Esophagus muscularis mucosa (tissue), 4 donors: ENCODE measurements at regions not wholly inside any gene's neighbourhood (a gene's known extent, or its start where the extent isn't known, plus 50 kb on each side); places are given as distances from the start of the nearest gene placed in this dataset.

Experiments used
- DNase-seq: peaks from one replicate; pipeline ENCODE4 v3.0.0-alpha.2; 2017; ENCODE audit errors: extremely low spot score
- H3K27ac ChIP-seq, 4 donors: fragments of 200-600 bp; sonication (generic); replicated peaks in 1 of 4; 1 replicate in 3 of 4; 2 replicates in 1 of 4; pipeline ENCODE4 v1.5.1; 2016 to 2019; ENCODE audit warnings: mild to moderate bottlenecking in 1 of 4
- H3K27me3 ChIP-seq, 4 donors: fragments of 200-600 bp; sonication (generic); one replicate each; pipeline versions ENCODE4 v1.5.1 to v1.6.0; 2016 to 2019
- H3K36me3 ChIP-seq, 4 donors: fragments of 200-600 bp; sonication (generic); one replicate each; pipeline ENCODE4 v1.5.1; 2016 to 2019
- H3K4me1 ChIP-seq, 4 donors: fragments of 200-600 bp; sonication (generic); one replicate each; pipeline ENCODE4 v1.5.1; 2016 to 2019
- H3K4me3 ChIP-seq, 4 donors: fragments of 200-600 bp; sonication (generic); 1 replicate in 2 of 4; 2 replicates in 2 of 4; pipeline ENCODE4 v1.5.1; 2016 to 2019; ENCODE audit warnings: mild to moderate bottlenecking in 4 of 4, moderate library complexity in 1 of 4
- H3K9me3 ChIP-seq, 4 donors: fragments of 200-600 bp; sonication (generic); 1 replicate in 3 of 4; 2 replicates in 1 of 4; pipeline ENCODE4 v1.5.1; 2016 to 2019
- EP300 ChIP-seq: sonication (generic); formaldehyde crosslinking; IDR thresholded peaks from one replicate; pipeline ENCODE4 v1.6.1; 2017; ENCODE audit warnings: antibody characterized with exemption
- POLR2A ChIP-seq: fragments of 450-650 bp; IDR thresholded peaks from one replicate; pipeline ENCODE4 v1.6.1; 2017; ENCODE audit warnings: antibody characterized with exemption, moderate library complexity, mild to moderate bottlenecking, low read depth
- POLR2AphosphoS5 ChIP-seq, 2 donors: sonication (generic); formaldehyde crosslinking; IDR thresholded peaks; one replicate each; pipeline ENCODE4 v1.6.1; 2017; ENCODE audit warnings: antibody characterized with exemption in 2 of 2
- WGBS: methylation state at CpG from one replicate; pipeline ENCODE4 v1.1.5; 2018; 5-methylcytosine and 5-hydroxymethylcytosine counted together
- intact Hi-C: fragments of 100-400 bp; cut with DNase I; formaldehyde crosslinking; loops from one replicate; pipeline ENCODE4 v1.15.1; 2023
- TF ChIP-seq, protein P1 (sequence below), 3 experiments: fragments of 200-600 bp in 2 of 3; fragments of 450-650 bp in 1 of 3; sonication (generic) in 2 of 3; IDR thresholded peaks; one replicate each; pipeline ENCODE4 v1.5.1; 2017 to 2019; ENCODE audit warnings: antibody characterized with exemption in 3 of 3, mild to moderate bottlenecking in 2 of 3, moderate library complexity in 1 of 3

DNA sequence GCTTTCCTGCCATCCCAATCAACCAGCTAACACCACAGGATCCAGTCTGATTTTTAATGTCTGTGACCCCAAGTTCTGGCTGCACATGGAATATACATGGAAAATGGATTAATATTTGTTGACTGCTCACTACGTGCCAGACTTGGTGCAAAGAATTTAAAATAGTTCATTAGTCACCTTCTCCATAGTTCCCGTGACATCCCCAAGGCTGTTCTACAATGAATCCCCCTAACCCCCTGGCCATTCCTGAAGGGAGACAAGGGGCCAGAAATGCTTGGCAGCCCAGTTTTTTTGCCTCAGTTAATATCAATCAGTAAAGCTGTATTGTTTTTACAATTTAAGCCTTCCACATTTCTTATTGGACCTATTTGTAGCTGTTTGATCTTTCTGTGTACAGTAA is 71.0 kb upstream of the ST3GAL5 start:
- peak; percentile 29 for DNase-seq
- TF ChIP-seq POLR2AphosphoS5 (IDR thresholded peaks at IDR 0.05) = no peak
- TF ChIP-seq POLR2A = no peak
- TF ChIP-seq, protein P1, sequence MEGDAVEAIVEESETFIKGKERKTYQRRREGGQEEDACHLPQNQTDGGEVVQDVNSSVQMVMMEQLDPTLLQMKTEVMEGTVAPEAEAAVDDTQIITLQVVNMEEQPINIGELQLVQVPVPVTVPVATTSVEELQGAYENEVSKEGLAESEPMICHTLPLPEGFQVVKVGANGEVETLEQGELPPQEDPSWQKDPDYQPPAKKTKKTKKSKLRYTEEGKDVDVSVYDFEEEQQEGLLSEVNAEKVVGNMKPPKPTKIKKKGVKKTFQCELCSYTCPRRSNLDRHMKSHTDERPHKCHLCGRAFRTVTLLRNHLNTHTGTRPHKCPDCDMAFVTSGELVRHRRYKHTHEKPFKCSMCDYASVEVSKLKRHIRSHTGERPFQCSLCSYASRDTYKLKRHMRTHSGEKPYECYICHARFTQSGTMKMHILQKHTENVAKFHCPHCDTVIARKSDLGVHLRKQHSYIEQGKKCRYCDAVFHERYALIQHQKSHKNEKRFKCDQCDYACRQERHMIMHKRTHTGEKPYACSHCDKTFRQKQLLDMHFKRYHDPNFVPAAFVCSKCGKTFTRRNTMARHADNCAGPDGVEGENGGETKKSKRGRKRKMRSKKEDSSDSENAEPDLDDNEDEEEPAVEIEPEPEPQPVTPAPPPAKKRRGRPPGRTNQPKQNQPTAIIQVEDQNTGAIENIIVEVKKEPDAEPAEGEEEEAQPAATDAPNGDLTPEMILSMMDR (IDR thresholded peaks at IDR 0.05) = no peak
- no peak for TF ChIP-seq EP300
- peaks cover 0 to 3% (median 1%) of the 10 kb centered on the region in 4 donors for H3K4me1 ChIP-seq
- H3K27ac ChIP-seq = no peak overlapping the region
- 55% methylated on average over 2 of the region's 2 CpGs for WGBS
- no peaks in the 10 kb centered on the region for H3K36me3 ChIP-seq
- no peak overlapping the region for H3K4me3 ChIP-seq
- intact Hi-C loops = no loop called here
- H3K27me3 ChIP-seq = no peaks in the 10 kb centered on the region
- no peaks in the 10 kb centered on the region for H3K9me3 ChIP-seq

DNA sequence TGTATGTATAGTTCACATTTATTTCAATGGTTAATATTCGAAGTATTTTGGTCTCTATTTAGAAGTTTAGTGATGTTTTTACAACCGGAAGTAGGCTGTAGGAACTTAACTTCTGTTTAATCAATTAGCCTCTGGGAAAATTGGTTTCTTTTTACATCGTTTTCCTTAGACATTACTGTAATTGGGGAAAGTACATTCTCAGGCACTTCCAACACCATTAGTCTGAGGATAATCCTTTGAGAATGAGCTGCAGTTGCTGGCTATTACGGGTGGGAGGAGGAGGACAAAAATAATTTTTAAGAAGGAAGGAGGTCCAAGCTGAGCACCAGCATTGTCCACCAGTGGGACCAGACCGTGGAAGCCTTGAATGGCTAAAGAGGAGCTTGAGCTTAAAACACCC is 70.4 kb upstream of the ST3GAL5 start:
- no peak for DNase-seq
- TF ChIP-seq EP300 = no peak
- TF ChIP-seq POLR2AphosphoS5 (IDR thresholded peaks at IDR 0.05) = no peak
- TF ChIP-seq, protein P1 (IDR thresholded peaks at IDR 0.05) = no peak
- no peak for TF ChIP-seq POLR2A
- H3K4me1 ChIP-seq = peaks cover 0 to 7% (median 4%) of the 10 kb centered on the region in 4 donors
- intact Hi-C loops = no loop called here
- H3K27ac ChIP-seq = no peak overlapping the region
- no peaks in the 10 kb centered on the region for H3K9me3 ChIP-seq
- no peaks in the 10 kb centered on the region for H3K36me3 ChIP-seq
- WGBS = 68% methylated on average over 5 of the region's 5 CpGs
- no peaks in the 10 kb centered on the region for H3K27me3 ChIP-seq
- no peak overlapping the region for H3K4me3 ChIP-seq

DNA sequence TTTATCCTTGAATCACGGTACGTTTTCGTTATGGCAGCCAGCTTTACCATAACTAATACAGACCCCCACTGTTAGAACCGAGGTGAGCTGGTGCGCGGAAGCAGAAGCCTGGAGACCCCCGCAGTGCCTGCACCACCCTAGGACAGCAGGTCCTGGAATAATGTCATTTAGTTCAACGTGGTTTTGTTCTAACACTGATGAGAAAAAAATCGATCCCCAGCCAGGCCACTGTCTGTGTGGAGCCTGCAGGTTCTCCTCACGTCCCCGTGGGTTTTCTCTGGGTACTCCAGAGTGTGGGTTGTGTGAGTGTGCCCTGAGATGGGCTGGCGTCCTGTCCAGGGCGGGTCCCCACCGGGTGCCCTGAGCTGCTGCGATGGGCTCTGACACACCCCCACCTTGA is 69.9 kb upstream of the ST3GAL5 start:
- no peaks in the 10 kb centered on the region for H3K9me3 ChIP-seq
- H3K4me1 ChIP-seq = peaks cover 0 to 9% (median 6%) of the 10 kb centered on the region in 4 donors
- TF ChIP-seq, protein P1 (IDR thresholded peaks at IDR 0.05) = no peak
- TF ChIP-seq POLR2AphosphoS5 (IDR thresholded peaks at IDR 0.05) (no peak), POLR2A (no peak)
- 88% methylated on average over 15 of the region's 15 CpGs for WGBS
- no peak for DNase-seq
- H3K27ac ChIP-seq = no peak overlapping the region
- no peaks in the 10 kb centered on the region for H3K36me3 ChIP-seq
- no peaks in the 10 kb centered on the region for H3K27me3 ChIP-seq
- intact Hi-C loops = no loop called here
- H3K4me3 ChIP-seq = no peak overlapping the region

DNA sequence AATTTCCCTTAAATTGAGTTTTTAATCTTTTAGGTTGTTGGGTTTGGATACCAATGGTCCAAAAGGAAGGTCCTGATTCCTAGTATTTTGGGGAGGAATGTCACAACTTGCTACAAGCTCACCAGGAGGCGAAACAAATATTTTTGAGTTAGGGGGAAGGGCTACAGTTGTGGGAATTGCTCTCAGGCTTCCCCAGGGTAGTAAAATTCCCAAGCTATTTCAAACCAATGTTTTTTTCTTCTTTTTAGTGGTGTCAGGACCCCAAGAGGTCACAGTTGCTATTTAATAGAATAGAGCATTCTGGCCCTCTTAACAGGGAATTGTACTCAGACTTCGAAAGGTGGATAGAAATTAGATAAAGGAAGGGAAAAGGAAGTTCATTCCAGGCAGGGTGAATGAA is 68.5 kb upstream of the ST3GAL5 start:
- intact Hi-C loops = no loop called here
- H3K9me3 ChIP-seq = no peaks in the 10 kb centered on the region
- no peaks in the 10 kb centered on the region for H3K27me3 ChIP-seq
- no peaks in the 10 kb centered on the region for H3K36me3 ChIP-seq
- peaks cover 0 to 15% (median 11%) of the 10 kb centered on the region in 4 donors for H3K4me1 ChIP-seq
- DNase-seq = no peak
- TF ChIP-seq POLR2AphosphoS5 (IDR thresholded peaks at IDR 0.05) (no peak), POLR2A (no peak), EP300 (no peak)
- TF ChIP-seq, protein P1 (IDR thresholded peaks at IDR 0.05) = no peak
- no peak overlapping the region for H3K27ac ChIP-seq
- 98% methylated on average over 2 of the region's 2 CpGs for WGBS
- H3K4me3 ChIP-seq = no peak overlapping the region

DNA sequence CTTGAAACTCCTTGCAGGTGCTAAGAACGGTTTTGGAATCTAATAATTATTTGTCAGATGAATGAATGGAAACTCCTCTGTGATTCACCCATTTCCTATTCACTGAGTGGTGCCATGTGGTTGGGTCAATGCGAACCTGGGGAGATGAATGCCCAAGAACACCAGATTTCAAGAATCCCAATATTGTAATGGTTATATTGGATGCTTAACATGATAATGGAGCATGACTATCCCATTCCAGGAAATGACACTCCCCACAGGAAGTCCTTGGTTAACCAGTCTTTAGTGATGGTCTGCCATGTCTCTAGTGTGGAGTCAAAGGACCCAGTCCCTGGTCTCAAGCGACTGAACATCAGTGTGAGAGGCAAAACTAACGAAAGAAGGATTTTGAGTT is 67.9 kb upstream of the ST3GAL5 start:
- TF ChIP-seq EP300 = no peak
- TF ChIP-seq POLR2A = no peak
- TF ChIP-seq POLR2AphosphoS5 (IDR thresholded peaks at IDR 0.05) = no peak
- TF ChIP-seq, protein P1 (IDR thresholded peaks at IDR 0.05) = no peak
- DNase-seq = no peak

More for the DNA sequence above, 67.9 kb upstream of the ST3GAL5 start:
- WGBS = 84% methylated on average over 4 of the region's 4 CpGs
- H3K36me3 ChIP-seq = no peaks in the 10 kb centered on the region
- intact Hi-C loops = no loop called here
- H3K9me3 ChIP-seq = no peaks in the 10 kb centered on the region
- peaks cover 0 to 15% (median 11%) of the 10 kb centered on the region in 4 donors for H3K4me1 ChIP-seq
- H3K4me3 ChIP-seq = no peak overlapping the region
- H3K27me3 ChIP-seq = no peaks in the 10 kb centered on the region
- no peak overlapping the region for H3K27ac ChIP-seq
